T-helper 2 cell treated with Interferon-gamma antibody and Interleukin-4, amounts not matched to agents 100 ng/mL and 5 ng/mL, for 36 hours (primary cell): ENCODE measurements at regions not wholly inside any gene's neighbourhood (a gene's known extent, or its start where the extent isn't known, plus 50 kb on each side); places are given as distances from the start of the nearest gene placed in this dataset.
"Not testable (repeated sequence)": the region's sequence is repeated elsewhere in the genome, so short reads cannot be mapped to it uniquely, and the experiment has no call there.

Source experiments
- intact Hi-C: fragments of 100-400 bp; cut with micrococcal nuclease; formaldehyde crosslinking; loops from one replicate; pipeline ENCODE4 v1.15.1; 2023

GRCh38 chr1:98299313-98299712 is 362.2 kb upstream of the SNX7 start:
- intact Hi-C loops: no loop called here

- intact Hi-C loops: no loop called here
Measured at GRCh38 chr1:98298319-98298718, 363.2 kb upstream of the SNX7 start.

- intact Hi-C loops: no loop called here
Measured at GRCh38 chr1:98296681-98297080, 364.8 kb upstream of the SNX7 start.

GRCh38 chr1:98294127-98294526 is 367.4 kb upstream of the SNX7 start:
- intact Hi-C loops: no loop called here

GRCh38 chr1:98292994-98293393 is 368.5 kb upstream of the SNX7 start:
- intact Hi-C loops: no loop called here

GRCh38 chr1:98289311-98289710 is 368.5 kb upstream of the DPYD start:
- intact Hi-C loops: no loop called here

GRCh38 chr1:98288494-98288893 is 367.7 kb upstream of the DPYD start:
- intact Hi-C loops: no loop called here

GRCh38 chr1:98287626-98288025 is 366.8 kb upstream of the DPYD start:
- intact Hi-C loops: no loop called here

GRCh38 chr1:98286656-98287055 is 365.8 kb upstream of the DPYD start:
- intact Hi-C loops: no loop called here

GRCh38 chr1:98285286-98285685 is 364.5 kb upstream of the DPYD start:
- intact Hi-C loops: not testable (repeated sequence)

GRCh38 chr1:98280049-98280448 is 359.2 kb upstream of the DPYD start:
- intact Hi-C loops: no loop called here

GRCh38 chr1:98278055-98278454 is 357.2 kb upstream of the DPYD start:
- intact Hi-C loops: no loop called here

- intact Hi-C loops: no loop called here
Measured at GRCh38 chr1:98277118-98277517, 356.3 kb upstream of the DPYD start.

- intact Hi-C loops: no loop called here
Measured at GRCh38 chr1:98276514-98276913, 355.7 kb upstream of the DPYD start.

- intact Hi-C loops: no loop called here
Measured at GRCh38 chr1:98268316-98268715, 347.5 kb upstream of the DPYD start.

GRCh38 chr1:98267423-98267822 is 346.6 kb upstream of the DPYD start:
- intact Hi-C loops: no loop called here

GRCh38 chr1:98264727-98265126 is 343.9 kb upstream of the DPYD start:
- intact Hi-C loops: no loop called here

GRCh38 chr1:98260839-98261238 is 340.0 kb upstream of the DPYD start:
- intact Hi-C loops: no loop called here

GRCh38 chr1:98260412-98260811 is 339.6 kb upstream of the DPYD start:
- intact Hi-C loops: no loop called here

GRCh38 chr1:98256700-98257099 is 335.9 kb upstream of the DPYD start:
- intact Hi-C loops: no loop called here

- intact Hi-C loops: no loop called here
Measured at GRCh38 chr1:98253145-98253544, 332.3 kb upstream of the DPYD start.

GRCh38 chr1:98251497-98251896 is 330.7 kb upstream of the DPYD start:
- intact Hi-C loops: no loop called here

GRCh38 chr1:98232678-98233077 is 311.8 kb upstream of the DPYD start:
- intact Hi-C loops: no loop called here

GRCh38 chr1:98222706-98223105 is 301.9 kb upstream of the DPYD start:
- intact Hi-C loops: no loop called here
